NOMO-1 treated with DMSO at 0.1 percent for 48 hours (cell line): ENCODE measurements at regions not wholly inside any gene's neighbourhood (a gene's known extent, or its start where the extent isn't known, plus 50 kb on each side); places are given as distances from the start of the nearest gene placed in this dataset.
"Not testable (repeated sequence)": the region's sequence is repeated elsewhere in the genome, so short reads cannot be mapped to it uniquely, and the experiment has no call there.

ENCODE experiments used
- DNase-seq: peaks from one replicate; lab custom pipeline; 2025; ENCODE audit not compliant: unreplicated experiment; lab: John Stamatoyannopoulos, UW

DNA sequence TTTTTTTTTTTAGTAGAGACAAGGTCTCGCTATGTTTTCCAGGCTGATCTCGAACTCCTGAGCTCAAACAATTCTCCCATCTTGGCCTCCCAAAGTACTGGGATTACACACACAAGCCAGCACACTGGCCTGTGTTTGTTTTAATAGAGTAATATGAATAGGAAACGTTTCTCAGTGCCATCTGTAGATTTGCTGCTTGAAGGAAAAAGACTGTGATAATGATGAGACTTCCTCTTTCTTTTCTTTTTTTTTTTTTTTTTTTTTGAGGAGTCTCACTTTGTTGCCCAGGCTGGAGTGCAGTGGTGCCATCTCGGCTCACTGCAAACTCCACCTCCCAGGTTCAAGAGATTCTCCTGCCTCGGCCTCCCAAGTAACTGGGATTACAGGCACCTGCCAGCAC is 74.7 kb upstream of the ATL2 start:
- not testable (repeated sequence) for DNase-seq

DNA sequence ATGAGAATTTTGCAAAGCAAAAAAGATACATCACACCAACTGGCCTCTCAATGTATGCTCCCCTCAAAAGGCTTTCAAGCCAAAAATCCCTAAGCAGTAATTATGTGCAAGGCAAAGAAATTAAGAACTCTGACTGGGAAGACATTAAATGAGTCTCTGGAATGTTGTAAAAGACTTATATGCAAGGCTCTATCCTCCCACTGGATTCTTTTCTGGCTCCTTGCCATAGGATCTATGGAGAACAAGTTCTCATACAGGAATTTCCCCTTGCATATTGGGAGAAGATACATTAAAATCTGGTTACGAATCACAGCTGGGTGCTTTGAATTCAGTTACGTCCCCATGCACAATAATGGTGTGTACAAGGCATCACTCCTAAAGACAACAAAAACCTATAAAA is 73.4 kb upstream of the ATL2 start:
- no peak for DNase-seq

DNA sequence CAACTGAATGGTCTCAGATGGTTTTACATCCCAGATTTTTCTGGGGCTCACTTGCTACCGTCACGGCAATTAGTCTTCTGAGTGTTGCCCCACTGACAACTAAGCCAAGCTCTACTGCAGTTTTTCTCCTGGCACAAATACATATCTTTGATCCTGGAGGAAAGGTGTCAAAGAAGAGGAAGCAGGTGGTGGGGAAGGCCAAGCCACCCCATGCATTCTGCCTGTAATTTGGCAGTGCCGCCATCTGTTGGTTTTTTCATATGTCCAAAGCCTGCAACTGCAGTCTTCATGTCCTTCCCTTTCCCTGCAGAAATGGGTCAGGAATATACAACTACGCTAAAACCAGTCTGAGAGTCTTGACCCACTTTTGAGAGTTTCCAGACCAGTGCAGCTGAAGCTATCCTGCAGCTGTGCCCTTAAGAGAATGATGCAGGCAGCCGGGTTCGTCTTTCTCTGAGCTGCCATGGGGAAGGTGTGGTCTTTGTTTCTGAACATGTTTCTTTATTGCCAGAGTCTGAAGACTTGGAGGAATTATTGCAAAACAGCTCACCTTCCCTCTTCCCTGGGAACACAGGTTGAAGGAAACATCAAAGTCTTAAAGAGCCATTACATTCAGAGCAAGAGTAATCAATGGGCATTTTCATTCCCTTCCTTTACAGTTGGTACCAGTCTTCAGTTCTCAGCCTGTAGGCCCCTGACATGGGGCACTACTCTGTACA is 71.8 kb upstream of the ATL2 start:
- DNase-seq, result no peak

DNA sequence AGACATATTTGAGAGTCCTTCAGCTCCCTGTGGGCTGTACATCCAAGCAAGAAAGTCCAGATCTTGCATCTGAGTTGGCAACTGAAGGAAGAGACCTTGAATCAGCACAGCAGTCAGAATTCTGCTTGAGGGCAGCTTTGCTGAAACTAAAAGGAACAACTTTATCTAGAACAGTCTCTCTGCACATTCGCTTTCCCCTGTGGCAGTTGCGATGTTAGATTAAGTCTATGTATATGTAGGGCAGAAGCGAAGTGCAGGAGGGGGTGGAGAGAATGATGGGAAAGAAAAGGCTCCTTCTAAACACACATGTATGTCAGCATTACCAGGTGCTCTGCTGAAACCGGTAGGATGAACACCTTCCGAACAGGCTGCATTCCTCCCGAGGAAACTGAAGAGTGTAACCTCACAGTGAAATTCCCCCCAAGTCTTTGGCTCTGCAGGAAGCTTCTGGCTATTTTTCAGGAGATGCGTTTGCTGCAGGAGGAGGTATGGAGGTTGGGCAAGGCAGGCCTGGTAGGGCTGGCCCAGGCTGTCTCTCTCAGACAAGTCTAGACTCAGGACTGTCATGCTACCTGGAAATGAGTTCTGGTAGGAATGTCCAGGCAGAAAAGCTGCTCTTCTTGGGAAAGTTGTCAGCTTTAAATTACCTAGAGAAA is 70.0 kb upstream of the ATL2 start:
- no peak for DNase-seq

- no peak for DNase-seq
Measured at GRCh38 chr2:38446418-38446817, 69.3 kb upstream of the ATL2 start.

DNA sequence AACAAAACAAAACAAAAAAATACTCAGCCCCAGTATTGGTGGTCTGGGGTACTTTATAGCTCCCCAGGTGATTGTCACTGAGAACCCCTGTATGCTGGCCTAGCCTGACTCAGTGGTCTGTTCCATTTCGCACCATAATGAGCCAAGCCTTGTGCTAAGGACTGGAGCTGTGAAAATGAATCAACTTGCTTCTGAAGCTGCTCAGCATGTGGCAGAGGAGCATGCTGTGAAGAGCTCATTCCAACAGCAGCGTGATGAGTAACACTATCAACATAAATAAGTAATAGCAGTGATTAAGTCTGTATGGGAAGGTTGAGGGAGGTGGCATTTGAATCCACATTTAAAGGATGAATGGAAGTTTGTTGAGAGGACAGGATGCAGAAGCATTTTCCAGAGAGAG is 67.2 kb upstream of the ATL2 start:
- DNase-seq, result no peak

DNA sequence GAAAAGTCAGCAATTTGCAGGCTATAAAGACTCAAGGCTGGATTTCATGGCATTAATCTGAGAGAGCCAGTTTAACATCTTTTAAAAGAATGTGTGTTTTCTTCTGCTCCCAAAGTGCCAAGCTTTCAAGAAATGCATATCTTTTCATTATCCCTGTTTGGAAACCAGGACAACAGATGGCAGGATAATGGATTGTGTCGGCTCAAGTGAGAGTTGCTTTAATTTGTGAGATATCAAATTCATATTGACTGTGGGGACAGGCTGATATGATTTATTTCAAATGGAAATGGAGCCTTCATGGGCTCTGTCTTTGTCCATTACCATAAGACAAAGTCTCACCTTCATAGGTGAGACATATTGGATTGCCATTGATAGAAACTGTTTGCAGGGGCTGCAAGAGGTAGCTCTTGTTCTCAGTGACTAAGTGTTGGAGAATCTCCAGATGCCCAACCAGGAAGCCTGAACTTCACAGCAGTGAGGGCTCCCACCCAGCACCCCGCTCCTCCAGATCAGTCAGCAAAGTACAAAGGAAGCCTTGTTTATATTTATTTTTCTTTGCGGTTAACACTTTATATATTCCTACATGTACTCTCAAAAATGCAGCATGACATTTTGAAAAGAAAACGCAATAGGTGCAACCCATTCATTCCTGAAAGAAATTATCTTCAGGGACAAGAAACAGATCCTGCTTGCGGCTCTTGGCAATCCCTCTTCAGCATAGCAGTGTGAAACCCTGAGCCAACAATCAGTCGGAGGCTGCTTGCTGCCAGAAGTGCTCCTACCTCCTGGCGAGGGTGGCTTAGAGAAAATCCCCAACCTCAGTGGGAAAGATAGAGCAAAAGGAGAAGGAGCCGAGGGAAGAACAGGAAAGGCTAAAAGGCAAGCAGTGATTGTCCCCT is 65.8 kb upstream of the ATL2 start:
- DNase-seq, result no peak

DNA sequence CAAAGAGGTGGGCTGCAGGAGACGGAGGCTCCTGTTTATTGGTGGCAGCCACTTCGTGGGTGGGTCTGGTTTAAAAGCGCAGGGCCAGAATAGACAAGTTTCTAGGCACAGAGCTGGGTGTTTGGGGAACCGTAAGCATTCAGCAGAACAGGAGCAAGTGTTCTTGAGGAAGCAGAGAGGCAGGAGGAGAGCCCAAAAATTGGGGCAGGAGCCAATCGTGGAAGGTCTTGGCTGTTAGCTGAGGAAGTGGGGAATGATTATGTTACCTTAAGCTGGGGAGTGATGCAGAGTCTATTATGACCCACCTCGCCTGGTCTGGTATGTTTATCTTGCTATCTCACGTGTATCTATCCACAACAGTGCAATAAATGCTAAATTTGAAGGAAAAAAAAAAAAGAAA is 64.3 kb upstream of the ATL2 start:
- DNase-seq, result no peak

DNA sequence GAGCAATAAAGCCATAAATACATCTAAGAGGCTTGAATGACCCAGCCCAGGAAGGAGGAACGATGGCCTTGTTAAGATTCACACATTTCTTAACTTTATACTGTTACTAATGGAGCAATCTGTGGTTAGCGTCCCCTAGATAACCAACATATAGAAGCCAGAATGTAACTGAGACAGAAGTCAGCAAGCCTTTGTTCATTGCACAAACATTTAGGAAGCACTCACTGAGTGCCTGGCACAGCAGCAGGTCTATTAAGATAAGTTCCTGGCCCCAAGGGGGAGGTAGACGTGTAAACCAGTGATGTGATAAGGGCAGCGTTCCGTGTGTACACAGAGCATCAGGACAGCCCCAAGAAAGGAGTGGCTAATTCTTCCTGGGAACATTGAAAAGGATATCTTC is 63.6 kb upstream of the ATL2 start:
- no peak for DNase-seq

DNA sequence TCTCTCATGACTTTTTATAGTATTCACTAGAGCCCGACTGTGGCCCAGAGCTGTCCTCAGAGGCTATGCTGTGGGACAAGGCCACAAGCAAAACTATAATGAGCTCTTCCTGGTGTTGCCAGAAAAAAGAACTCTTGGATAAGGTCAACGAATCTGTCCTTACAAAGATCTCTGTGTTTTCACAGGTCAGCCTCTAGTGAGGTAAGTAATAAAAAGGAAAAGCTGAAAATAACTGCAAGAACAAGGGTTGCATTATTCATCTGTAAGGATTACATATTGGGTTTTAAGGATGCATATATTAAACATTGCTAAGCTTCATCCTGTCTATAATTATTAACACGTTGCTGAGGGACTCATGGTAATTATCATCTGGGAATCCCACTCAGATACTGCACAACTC is 62.8 kb upstream of the ATL2 start:
- no peak for DNase-seq

GRCh38 chr2:38438883-38439612 is 62.0 kb upstream of the ATL2 start:
- DNase-seq, result no peak

DNA sequence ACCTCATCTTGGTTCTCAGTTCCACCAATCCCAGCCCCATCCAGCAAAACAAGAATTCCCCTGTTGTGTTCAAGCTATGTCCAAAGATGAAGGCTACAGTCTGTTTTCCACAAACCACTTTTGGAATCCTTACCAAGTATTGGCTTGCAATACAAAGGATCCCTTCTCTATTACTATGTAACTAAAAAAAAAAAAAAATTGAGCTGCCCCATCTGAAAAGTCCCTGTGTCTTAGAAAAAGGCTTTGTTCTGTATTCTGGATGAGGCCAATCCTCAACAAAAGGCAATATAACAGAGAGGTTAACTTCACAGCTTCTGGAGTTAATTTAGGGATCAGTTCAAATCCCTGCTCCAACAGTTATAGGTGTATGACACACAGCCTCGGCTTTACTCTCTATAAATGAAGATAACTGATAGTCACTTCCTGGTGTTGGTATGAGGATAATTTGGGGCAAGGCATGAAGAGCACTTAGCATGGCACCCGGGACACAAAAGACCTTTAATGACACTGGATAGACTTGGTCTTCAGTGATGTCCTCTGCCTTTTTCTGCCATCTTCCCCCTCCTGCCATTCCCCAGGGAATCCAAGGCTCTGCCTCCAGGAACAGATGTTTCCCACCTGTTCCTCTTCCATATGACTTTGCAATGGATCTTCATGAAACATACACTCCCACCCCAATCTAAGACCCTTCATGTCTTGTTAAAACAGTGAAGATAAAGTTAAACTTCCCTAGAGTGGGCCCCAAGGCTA is 61.2 kb upstream of the ATL2 start:
- DNase-seq, result no peak

GRCh38 chr2:38436227-38436664 is 59.2 kb upstream of the ATL2 start:
- no peak for DNase-seq

GRCh38 chr2:38435775-38436174 is 58.7 kb upstream of the ATL2 start:
- DNase-seq, result no peak

GRCh38 chr2:38434595-38434994 is 57.5 kb upstream of the ATL2 start:
- no peak for DNase-seq

- no peak for DNase-seq
Measured at GRCh38 chr2:38433607-38433975, 56.5 kb upstream of the ATL2 start.

DNA sequence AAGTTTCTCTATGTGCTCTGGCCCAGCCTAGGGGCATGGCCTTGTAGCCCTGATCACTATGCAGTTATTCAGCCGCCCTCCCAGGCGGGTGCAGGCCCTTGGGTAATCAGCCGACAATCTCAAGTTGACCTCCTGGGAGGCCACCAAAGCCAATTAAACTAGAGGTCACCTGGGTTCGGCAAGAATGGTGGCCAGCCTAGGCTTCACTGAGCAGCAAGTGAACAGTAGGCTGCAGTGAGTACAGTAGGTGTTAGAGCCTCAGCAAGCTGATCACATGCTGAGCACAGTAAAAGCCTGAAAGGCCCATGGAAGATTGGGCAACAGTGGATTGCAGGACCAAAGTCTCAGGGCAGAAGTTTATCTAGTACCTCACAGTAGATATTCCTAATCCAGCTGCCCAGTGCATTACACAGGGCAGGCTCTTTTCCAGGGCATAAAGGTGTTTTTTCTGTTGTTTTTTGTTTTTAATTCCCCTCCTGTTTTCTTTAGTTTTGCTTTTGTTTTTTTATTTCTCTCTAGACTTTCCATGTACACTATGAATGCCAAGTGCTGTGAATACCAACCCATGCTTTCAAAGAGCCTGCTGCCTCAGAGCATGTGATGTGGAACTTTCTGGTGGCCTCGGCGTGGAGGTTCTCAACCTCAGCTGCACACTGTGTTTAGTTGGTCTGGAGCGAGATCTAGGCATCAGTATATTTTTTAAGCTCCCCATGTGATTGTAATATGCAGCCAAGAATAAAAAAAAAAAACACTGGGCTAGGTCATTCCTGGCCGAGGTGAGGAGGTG is 55.9 kb upstream of the ATL2 start:
- no peak for DNase-seq

GRCh38 chr2:38430597-38431207 is 53.6 kb upstream of the ATL2 start:
- no peak for DNase-seq

DNA sequence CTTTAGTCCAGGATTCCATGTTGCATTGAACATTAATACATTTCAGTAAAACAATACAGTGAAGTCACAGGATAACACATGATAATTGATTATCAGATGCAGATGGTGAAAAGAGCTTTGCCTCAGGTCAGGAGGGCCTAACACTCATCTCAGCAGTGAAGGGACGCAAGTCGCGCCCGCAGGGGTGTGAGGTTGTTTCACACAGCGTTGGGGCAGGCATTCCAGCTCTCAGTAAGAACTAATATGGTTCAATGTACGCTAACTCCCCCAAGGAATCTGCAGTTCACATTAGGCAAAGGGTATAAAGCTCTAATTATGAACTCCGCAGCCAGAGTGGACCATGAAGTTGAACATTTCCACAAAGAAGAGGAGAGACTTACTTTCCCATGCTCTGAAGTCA is 53.1 kb upstream of the ATL2 start:
- DNase-seq, result no peak
